ENCODE measurements at regions not wholly inside any gene's neighbourhood (a gene's known extent, or its start where the extent isn't known, plus 50 kb on each side); places are given as distances from the start of the nearest gene placed in this dataset.

DNA sequence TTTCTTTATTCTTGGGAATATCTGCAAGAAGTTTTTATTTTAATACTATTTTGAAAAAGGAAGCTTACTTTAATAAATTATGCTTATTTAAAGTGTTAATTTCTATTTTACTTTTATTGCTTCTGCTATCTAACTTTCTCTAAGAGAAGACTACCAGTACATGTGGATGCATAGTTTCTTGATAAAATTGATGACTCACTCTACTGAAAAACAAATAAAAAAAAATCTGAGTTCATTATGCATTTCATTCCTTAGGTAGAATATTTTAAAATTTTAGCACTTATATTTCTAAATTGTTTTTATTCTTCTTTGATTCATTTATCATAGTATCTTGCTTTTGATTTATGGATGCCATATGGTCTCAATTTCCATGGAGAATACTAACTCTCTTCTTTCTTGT is 217.9 kb downstream of the TAF11L14 start:
- TF ChIP-seq, protein P1, sequence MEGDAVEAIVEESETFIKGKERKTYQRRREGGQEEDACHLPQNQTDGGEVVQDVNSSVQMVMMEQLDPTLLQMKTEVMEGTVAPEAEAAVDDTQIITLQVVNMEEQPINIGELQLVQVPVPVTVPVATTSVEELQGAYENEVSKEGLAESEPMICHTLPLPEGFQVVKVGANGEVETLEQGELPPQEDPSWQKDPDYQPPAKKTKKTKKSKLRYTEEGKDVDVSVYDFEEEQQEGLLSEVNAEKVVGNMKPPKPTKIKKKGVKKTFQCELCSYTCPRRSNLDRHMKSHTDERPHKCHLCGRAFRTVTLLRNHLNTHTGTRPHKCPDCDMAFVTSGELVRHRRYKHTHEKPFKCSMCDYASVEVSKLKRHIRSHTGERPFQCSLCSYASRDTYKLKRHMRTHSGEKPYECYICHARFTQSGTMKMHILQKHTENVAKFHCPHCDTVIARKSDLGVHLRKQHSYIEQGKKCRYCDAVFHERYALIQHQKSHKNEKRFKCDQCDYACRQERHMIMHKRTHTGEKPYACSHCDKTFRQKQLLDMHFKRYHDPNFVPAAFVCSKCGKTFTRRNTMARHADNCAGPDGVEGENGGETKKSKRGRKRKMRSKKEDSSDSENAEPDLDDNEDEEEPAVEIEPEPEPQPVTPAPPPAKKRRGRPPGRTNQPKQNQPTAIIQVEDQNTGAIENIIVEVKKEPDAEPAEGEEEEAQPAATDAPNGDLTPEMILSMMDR (IDR thresholded peaks at IDR 0.05), result no peak
- no peak for TF ChIP-seq EP300 (IDR thresholded peaks at IDR 0.05)
- no peak for TF ChIP-seq POLR2A (IDR thresholded peaks at IDR 0.05)
